Keratinocyte (primary cell): ENCODE measurements at regions not wholly inside any gene's neighbourhood (a gene's known extent, or its start where the extent isn't known, plus 50 kb on each side); places are given as distances from the start of the nearest gene placed in this dataset.

Experiments used
- DNase-seq: peaks from one replicate; pipeline ENCODE4 v3.0.0-alpha.2; 2011; ENCODE audit warnings: low read depth, missing footprints, low spot score
- FAIRE-seq: peaks from 2 replicates; lab custom pipeline; 2011; peaks lifted over from hg19 to GRCh38; lab: Jason Lieb, UNC
- H2AFZ ChIP-seq: 2 replicates; pipeline ENCODE4 v1.6.0; 2012; ENCODE audit warnings: low read length, control low read depth, inconsistent platforms; ENCODE audit not compliant: control insufficient read depth
- H3K27ac ChIP-seq: 2 replicates; pipeline ENCODE4 v1.5.1; 2011; ENCODE audit warnings: low read length; ENCODE audit not compliant: control insufficient read depth, insufficient read depth
- H3K27me3 ChIP-seq: 3 replicates; pipeline ENCODE4 v1.6.0; 2011; ENCODE audit warnings: low read length; ENCODE audit not compliant: control insufficient read depth, insufficient read depth; ENCODE audit errors: extremely low read depth
- H3K36me3 ChIP-seq, 2 experiments: 2 replicates in 1 of 2; 3 replicates in 1 of 2; pipeline ENCODE4 v1.5.1; 2011; ENCODE audit warnings: low read length in 2 of 2, mild to moderate bottlenecking in 1 of 2; ENCODE audit not compliant: control insufficient read depth in 2 of 2, insufficient read depth in 2 of 2; ENCODE audit errors: extremely low read depth in 1 of 2
- H3K4me1 ChIP-seq: 3 replicates; pipeline ENCODE4 v1.5.1; 2011; ENCODE audit warnings: low read length; ENCODE audit not compliant: control insufficient read depth, insufficient read depth; ENCODE audit errors: extremely low read depth
- H3K4me2 ChIP-seq: 3 replicates; pipeline ENCODE4 v1.6.0; 2011; ENCODE audit warnings: low read depth, low read length; ENCODE audit not compliant: control insufficient read depth, insufficient read depth; ENCODE audit errors: extremely low read depth
- H3K4me3 ChIP-seq, 3 experiments: fragments of 200-600 bp in 1 of 3; sonication (generic) in 1 of 3; 2 replicates in 2 of 3; 3 replicates in 1 of 3; pipeline ENCODE4 v1.5.1; 2011 to 2016; ENCODE audit warnings: low read length in 3 of 3, mild to moderate bottlenecking in 3 of 3, control low read depth in 2 of 3, inconsistent platforms in 1 of 3, low read depth in 1 of 3, mixed read lengths in 1 of 3, mixed run types in 1 of 3, moderate library complexity in 1 of 3; ENCODE audit not compliant: control insufficient read depth in 2 of 3, insufficient read depth in 2 of 3; ENCODE audit errors: extremely low read depth in 1 of 3
- H3K79me2 ChIP-seq: 2 replicates; pipeline ENCODE4 v1.6.0; 2012; ENCODE audit warnings: low read length; ENCODE audit not compliant: control insufficient read depth, insufficient read depth
- H3K9ac ChIP-seq: 3 replicates; pipeline ENCODE4 v1.6.0; 2011; ENCODE audit warnings: low read length; ENCODE audit not compliant: control insufficient read depth, insufficient read depth; ENCODE audit errors: extremely low read depth
- H3K9me1 ChIP-seq: 3 replicates; pipeline ENCODE4 v1.6.0; 2011; ENCODE audit warnings: low read length; ENCODE audit not compliant: control insufficient read depth, insufficient read depth; ENCODE audit errors: extremely low read depth
- H3K9me3 ChIP-seq: 2 replicates; pipeline ENCODE4 v1.5.1; 2012; ENCODE audit warnings: low read depth, low read length; ENCODE audit not compliant: control insufficient read depth
- H4K20me1 ChIP-seq: 3 replicates; pipeline ENCODE4 v1.6.0; 2011; ENCODE audit warnings: low read length; ENCODE audit not compliant: control insufficient read depth, insufficient read depth; ENCODE audit errors: extremely low read depth
- CTCF ChIP-seq, 3 experiments: IDR thresholded peaks in 1 of 3; conservative IDR thresholded peaks in 1 of 3; optimal IDR thresholded peaks in 1 of 3; 2 replicates in 2 of 3; 3 replicates in 1 of 3; pipeline versions ENCODE3 to v1.5.1; 2011; ENCODE audit warnings: low read length in 3 of 3, mild to moderate bottlenecking in 3 of 3, moderate library complexity in 2 of 3, control low read depth in 1 of 3, inconsistent platforms in 1 of 3; ENCODE audit not compliant: insufficient read depth in 2 of 3; ENCODE audit errors: extremely low read depth in 1 of 3
- EZH2 ChIP-seq: IDR thresholded peaks from one replicate; pipeline ENCODE4 v1.6.1; 2012; ENCODE audit warnings: inconsistent platforms, mild to moderate bottlenecking, low read length, moderate library complexity
- dilution Hi-C: fragments of 300-500 bp; cut with MboI; formaldehyde crosslinking; loops from one replicate; pipeline ENCODE4 v1.7.0; 2020; ENCODE audit warnings: low sequenced_read_pairs; ENCODE audit not compliant: extremely low pct_ligation_motif_present

DNA sequence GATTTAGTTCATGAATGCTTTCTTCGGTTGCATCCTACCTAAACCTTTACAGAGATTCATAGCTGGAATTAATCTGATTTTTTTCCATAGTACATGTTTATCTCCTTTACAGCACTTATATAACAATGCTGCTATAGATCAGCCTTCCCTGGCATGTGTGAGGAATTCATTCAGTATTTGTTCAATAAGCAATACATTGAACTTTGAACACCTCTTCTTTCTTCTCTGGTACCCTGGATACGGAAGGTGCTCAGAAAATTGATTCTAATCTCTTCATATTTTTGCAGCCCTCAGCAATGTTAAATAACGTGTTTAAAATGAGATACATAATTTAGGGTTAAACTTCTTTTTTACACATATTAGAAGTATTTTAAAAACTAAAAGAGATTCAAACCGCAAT is 467.4 kb downstream of the TRIML1 start:
- Histone ChIP-seq H4K20me1 (no peaks in the 10 kb centered on the region), H3K27me3 (no peaks in the 10 kb centered on the region), H3K4me3 (no peak overlapping the region), H3K4me2 (no peak overlapping the region), H3K27ac (no peak overlapping the region), H2AFZ (no peak overlapping the region), H3K9ac (no peak overlapping the region), H3K79me2 (no peaks in the 10 kb centered on the region), H3K4me1 (no peaks in the 10 kb centered on the region), H3K9me1 (no peaks in the 10 kb centered on the region), H3K36me3 (no peaks in the 10 kb centered on the region), H3K9me3 (no peaks in the 10 kb centered on the region)
- no peak for TF ChIP-seq CTCF (optimal IDR thresholded peaks at IDR 0.05 in 1 of 3, IDR thresholded peaks at IDR 0.05 in 1 of 3, conservative IDR thresholded peaks at IDR 0.05 in 1 of 3; ENCODE audit: extremely low read depth in 1 of 3, insufficient read depth in 2 of 3, low read length in 3 of 3)
- TF ChIP-seq EZH2, result no peak
- dilution Hi-C loops, result no loop called here
- no peak for FAIRE-seq
- no peak for DNase-seq

GRCh38 chr4:188611143-188611542 is 471.9 kb downstream of the TRIML1 start:
- DNase-seq (no peak), FAIRE-seq (no peak)
- Histone ChIP-seq H3K4me2 (no peak overlapping the region), H2AFZ (no peak overlapping the region), H3K9me3 (no peaks in the 10 kb centered on the region), H3K79me2 (no peaks in the 10 kb centered on the region), H3K27ac (no peak overlapping the region), H3K36me3 (no peaks in the 10 kb centered on the region), H4K20me1 (no peaks in the 10 kb centered on the region), H3K4me3 (no peak overlapping the region), H3K9me1 (no peaks in the 10 kb centered on the region), H3K4me1 (no peaks in the 10 kb centered on the region), H3K27me3 (no peaks in the 10 kb centered on the region), H3K9ac (no peak overlapping the region)
- dilution Hi-C loops, result no loop called here
- TF ChIP-seq EZH2, result no peak
- TF ChIP-seq CTCF (optimal IDR thresholded peaks at IDR 0.05 in 1 of 3, IDR thresholded peaks at IDR 0.05 in 1 of 3, conservative IDR thresholded peaks at IDR 0.05 in 1 of 3; ENCODE audit: extremely low read depth in 1 of 3, insufficient read depth in 2 of 3, low read length in 3 of 3), result no peak
